ENCODE measurements at regions not wholly inside any gene's neighbourhood (a gene's known extent, or its start where the extent isn't known, plus 50 kb on each side); places are given as distances from the start of the nearest gene placed in this dataset.

DNA sequence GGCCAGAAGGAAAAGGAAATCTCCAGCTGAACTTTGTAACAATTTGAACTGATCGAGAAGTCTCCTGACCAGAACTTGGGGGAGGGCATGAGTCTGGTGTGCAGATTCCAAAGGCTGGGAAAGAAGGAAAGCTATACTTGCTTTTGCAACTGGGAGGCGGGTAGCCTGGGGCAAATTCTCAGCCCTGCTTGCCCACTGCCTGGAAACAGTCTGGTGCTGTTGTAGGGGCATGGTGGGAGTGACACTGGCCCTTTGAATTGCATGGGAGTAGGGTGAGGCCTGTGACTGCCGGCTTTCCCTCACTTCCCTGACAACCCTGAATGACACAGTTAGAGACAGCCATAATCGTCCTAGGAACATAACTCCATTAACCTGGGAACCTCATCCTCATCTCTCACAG is 114.0 kb upstream of the POU1F1 start:
- TF ChIP-seq POLR2A (conservative IDR thresholded peaks at IDR 0.05), result no peak
- TF ChIP-seq, protein P1, sequence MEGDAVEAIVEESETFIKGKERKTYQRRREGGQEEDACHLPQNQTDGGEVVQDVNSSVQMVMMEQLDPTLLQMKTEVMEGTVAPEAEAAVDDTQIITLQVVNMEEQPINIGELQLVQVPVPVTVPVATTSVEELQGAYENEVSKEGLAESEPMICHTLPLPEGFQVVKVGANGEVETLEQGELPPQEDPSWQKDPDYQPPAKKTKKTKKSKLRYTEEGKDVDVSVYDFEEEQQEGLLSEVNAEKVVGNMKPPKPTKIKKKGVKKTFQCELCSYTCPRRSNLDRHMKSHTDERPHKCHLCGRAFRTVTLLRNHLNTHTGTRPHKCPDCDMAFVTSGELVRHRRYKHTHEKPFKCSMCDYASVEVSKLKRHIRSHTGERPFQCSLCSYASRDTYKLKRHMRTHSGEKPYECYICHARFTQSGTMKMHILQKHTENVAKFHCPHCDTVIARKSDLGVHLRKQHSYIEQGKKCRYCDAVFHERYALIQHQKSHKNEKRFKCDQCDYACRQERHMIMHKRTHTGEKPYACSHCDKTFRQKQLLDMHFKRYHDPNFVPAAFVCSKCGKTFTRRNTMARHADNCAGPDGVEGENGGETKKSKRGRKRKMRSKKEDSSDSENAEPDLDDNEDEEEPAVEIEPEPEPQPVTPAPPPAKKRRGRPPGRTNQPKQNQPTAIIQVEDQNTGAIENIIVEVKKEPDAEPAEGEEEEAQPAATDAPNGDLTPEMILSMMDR (IDR thresholded peaks at IDR 0.05 in 2 of 3, conservative IDR thresholded peaks at IDR 0.05 in 1 of 3; ENCODE audit: insufficient read depth in 2 of 3, low read depth in 1 of 3, low read length in 3 of 3), result no peak
- TF ChIP-seq, protein P2, sequence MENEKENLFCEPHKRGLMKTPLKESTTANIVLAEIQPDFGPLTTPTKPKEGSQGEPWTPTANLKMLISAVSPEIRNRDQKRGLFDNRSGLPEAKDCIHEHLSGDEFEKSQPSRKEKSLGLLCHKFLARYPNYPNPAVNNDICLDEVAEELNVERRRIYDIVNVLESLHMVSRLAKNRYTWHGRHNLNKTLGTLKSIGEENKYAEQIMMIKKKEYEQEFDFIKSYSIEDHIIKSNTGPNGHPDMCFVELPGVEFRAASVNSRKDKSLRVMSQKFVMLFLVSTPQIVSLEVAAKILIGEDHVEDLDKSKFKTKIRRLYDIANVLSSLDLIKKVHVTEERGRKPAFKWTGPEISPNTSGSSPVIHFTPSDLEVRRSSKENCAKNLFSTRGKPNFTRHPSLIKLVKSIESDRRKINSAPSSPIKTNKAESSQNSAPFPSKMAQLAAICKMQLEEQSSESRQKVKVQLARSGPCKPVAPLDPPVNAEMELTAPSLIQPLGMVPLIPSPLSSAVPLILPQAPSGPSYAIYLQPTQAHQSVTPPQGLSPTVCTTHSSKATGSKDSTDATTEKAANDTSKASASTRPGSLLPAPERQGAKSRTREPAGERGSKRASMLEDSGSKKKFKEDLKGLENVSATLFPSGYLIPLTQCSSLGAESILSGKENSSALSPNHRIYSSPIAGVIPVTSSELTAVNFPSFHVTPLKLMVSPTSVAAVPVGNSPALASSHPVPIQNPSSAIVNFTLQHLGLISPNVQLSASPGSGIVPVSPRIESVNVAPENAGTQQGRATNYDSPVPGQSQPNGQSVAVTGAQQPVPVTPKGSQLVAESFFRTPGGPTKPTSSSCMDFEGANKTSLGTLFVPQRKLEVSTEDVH (IDR thresholded peaks at IDR 0.05; ENCODE audit: low read depth, partially characterized antibody), result no peak
- TF ChIP-seq HCFC1 (IDR thresholded peaks at IDR 0.05; ENCODE audit: low read depth, low read length), result no peak
- TF ChIP-seq, protein P3, sequence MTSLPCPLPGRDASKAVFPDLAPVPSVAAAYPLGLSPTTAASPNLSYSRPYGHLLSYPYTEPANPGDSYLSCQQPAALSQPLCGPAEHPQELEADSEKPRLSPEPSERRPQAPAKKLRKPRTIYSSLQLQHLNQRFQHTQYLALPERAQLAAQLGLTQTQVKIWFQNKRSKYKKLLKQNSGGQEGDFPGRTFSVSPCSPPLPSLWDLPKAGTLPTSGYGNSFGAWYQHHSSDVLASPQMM (CRISPR knock-in tag; IDR thresholded peaks at IDR 0.05), result no peak
- TF ChIP-seq ZNF707 (CRISPR knock-in tag; conservative IDR thresholded peaks at IDR 0.05), result no peak
- TF ChIP-seq KDM4B (IDR thresholded peaks at IDR 0.05; ENCODE audit: borderline replicate concordance in 2 of 2, low read depth in 1 of 2), result no peak
- no peak for TF ChIP-seq ZNF263 (CRISPR knock-in tag; IDR thresholded peaks at IDR 0.05; ENCODE audit: borderline replicate concordance)
